GM12873 (cell line): ENCODE measurements at regions not wholly inside any gene's neighbourhood (a gene's known extent, or its start where the extent isn't known, plus 50 kb on each side); places are given as distances from the start of the nearest gene placed in this dataset.

Experiments used
- TF ChIP-seq, protein P1 (sequence below): IDR thresholded peaks from 2 replicates; pipeline ENCODE4 v1.5.1; 2012; ENCODE audit warnings: low read depth, mild to moderate bottlenecking, moderate library complexity, low read length, control low read depth; ENCODE audit not compliant: insufficient read depth; ENCODE audit errors: missing control alignments

GRCh38 chr9:21607576-21607975, 125.5 kb upstream of the IFNE start:
- TF ChIP-seq, protein P1, sequence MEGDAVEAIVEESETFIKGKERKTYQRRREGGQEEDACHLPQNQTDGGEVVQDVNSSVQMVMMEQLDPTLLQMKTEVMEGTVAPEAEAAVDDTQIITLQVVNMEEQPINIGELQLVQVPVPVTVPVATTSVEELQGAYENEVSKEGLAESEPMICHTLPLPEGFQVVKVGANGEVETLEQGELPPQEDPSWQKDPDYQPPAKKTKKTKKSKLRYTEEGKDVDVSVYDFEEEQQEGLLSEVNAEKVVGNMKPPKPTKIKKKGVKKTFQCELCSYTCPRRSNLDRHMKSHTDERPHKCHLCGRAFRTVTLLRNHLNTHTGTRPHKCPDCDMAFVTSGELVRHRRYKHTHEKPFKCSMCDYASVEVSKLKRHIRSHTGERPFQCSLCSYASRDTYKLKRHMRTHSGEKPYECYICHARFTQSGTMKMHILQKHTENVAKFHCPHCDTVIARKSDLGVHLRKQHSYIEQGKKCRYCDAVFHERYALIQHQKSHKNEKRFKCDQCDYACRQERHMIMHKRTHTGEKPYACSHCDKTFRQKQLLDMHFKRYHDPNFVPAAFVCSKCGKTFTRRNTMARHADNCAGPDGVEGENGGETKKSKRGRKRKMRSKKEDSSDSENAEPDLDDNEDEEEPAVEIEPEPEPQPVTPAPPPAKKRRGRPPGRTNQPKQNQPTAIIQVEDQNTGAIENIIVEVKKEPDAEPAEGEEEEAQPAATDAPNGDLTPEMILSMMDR = no peak

- TF ChIP-seq, protein P1 = no peak
These were observed 126.1 kb upstream of the IFNE start for GRCh38 chr9:21608200-21608599.

DNA sequence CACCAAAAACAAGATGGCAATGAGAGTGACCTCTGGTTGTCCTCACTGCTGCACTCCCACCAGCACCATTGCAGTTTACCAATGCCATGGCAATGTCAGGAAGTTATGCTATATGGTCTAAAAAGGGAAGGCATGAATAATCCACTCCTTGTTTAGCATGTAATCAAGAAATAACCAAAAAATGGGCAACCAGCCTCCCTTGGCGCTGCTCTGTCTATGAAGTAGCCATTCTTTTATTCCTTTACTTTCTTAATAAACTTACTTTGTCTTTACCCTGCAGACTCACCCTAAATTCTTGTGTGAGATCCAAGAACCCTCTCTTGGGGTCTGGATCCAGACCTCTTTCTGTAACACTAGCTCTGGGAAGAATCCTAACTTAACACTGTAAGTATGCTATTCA, 127.4 kb upstream of the IFNE start:
- TF ChIP-seq, protein P1 = no peak

- TF ChIP-seq, protein P1 = no peak
These were observed 129.8 kb upstream of the IFNE start for GRCh38 chr9:21611891-21612290.

GRCh38 chr9:21615018-21615417, 132.9 kb upstream of the IFNE start:
- TF ChIP-seq, protein P1 = no peak

DNA sequence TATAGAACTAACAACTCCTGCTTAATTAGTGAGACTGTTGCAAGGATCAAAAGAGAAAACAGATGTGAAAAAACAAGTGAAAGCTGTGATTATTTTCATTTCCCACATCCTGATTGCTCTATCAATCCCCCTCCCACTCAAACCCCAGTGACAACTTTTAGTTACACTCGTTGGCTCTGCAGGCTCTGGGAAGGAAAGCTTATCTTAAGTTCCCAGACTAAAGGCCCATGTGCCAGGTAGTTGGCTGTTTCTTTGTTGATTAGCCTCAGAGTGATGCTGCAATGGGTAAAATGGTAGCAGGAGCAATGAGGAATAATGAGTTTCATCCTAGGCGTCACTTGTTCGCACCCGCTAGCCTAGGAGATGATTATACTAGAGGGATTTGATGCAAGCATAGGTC, 133.3 kb upstream of the IFNE start:
- TF ChIP-seq, protein P1 = no peak

GRCh38 chr9:21616082-21616778, 134.1 kb upstream of the IFNE start:
- TF ChIP-seq, protein P1 = no peak
